OCI-LY7 (cell line): ENCODE measurements at regions not wholly inside any gene's neighbourhood (a gene's known extent, or its start where the extent isn't known, plus 50 kb on each side); places are given as distances from the start of the nearest gene placed in this dataset.

Source experiments
- EZH2phosphoT487 ChIP-seq: fragments of 200-600 bp; sonication (generic); IDR thresholded peaks from 2 replicates; pipeline ENCODE4 v1.6.1; 2018; ENCODE audit warnings: low read depth, borderline replicate concordance, mild to moderate bottlenecking, mixed run types, antibody characterized with exemption, low read length, moderate library complexity, mixed read lengths
- TF ChIP-seq, protein P1 (sequence below): fragments of 200-600 bp; sonication (generic); conservative IDR thresholded peaks from 2 replicates; pipeline ENCODE4 v1.5.1; 2014; ENCODE audit warnings: mild to moderate bottlenecking, antibody characterized with exemption, low read length, moderate library complexity, mixed read lengths

GRCh38 chr16:64749346-64749745, 372.5 kb downstream of the CDH11 start:
- TF ChIP-seq, protein P1, sequence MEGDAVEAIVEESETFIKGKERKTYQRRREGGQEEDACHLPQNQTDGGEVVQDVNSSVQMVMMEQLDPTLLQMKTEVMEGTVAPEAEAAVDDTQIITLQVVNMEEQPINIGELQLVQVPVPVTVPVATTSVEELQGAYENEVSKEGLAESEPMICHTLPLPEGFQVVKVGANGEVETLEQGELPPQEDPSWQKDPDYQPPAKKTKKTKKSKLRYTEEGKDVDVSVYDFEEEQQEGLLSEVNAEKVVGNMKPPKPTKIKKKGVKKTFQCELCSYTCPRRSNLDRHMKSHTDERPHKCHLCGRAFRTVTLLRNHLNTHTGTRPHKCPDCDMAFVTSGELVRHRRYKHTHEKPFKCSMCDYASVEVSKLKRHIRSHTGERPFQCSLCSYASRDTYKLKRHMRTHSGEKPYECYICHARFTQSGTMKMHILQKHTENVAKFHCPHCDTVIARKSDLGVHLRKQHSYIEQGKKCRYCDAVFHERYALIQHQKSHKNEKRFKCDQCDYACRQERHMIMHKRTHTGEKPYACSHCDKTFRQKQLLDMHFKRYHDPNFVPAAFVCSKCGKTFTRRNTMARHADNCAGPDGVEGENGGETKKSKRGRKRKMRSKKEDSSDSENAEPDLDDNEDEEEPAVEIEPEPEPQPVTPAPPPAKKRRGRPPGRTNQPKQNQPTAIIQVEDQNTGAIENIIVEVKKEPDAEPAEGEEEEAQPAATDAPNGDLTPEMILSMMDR = no peak
- TF ChIP-seq EZH2phosphoT487 = no peak
